ENCODE measurements at regions not wholly inside any gene's neighbourhood (a gene's known extent, or its start where the extent isn't known, plus 50 kb on each side); places are given as distances from the start of the nearest gene placed in this dataset.
"Not testable (repeated sequence)": the region's sequence is repeated elsewhere in the genome, so short reads cannot be mapped to it uniquely, and the experiment has no call there.

- H3K23me2 ChIP-seq (ENCODE audit: low read depth, low read length); H4K8ac ChIP-seq (ENCODE audit: extremely low read depth, insufficient read depth, low read length); H3K4me3 ChIP-seq (ENCODE audit: extremely low read depth in 1 of 4, insufficient read depth in 2 of 4, low read depth in 3 of 4, low read length in 4 of 4); H3K18ac ChIP-seq (ENCODE audit: extremely low read depth, low read length); H2BK12ac ChIP-seq (ENCODE audit: low read depth, low read length); H3K23ac ChIP-seq (ENCODE audit: insufficient read length); H3K79me1 ChIP-seq (ENCODE audit: low read depth, low read length); H2BK5ac ChIP-seq (ENCODE audit: low read depth, low read length); DNase-seq (ENCODE audit: low read depth in 1 of 2, low spot score in 2 of 2); H3K27ac ChIP-seq (ENCODE audit: low read depth, low read length); H2AFZ ChIP-seq (ENCODE audit: low read length); H4K91ac ChIP-seq (replicated peaks; ENCODE audit: insufficient read length, low read length); H3K56ac ChIP-seq (replicated peaks; ENCODE audit: insufficient read length, low read depth, low read length); H3K4me1 ChIP-seq (replicated peaks in 1 of 4; ENCODE audit: control insufficient read depth in 3 of 4, insufficient read depth in 4 of 4, low read length in 3 of 4); FAIRE-seq; H2AK5ac ChIP-seq (ENCODE audit: low read depth, low read length); H3K79me2 ChIP-seq (ENCODE audit: control insufficient read depth in 1 of 2, insufficient read depth in 2 of 2, low read length in 2 of 2); H3K4me2 ChIP-seq (ENCODE audit: insufficient read depth in 1 of 2, low read depth in 2 of 2, low read length in 2 of 2); H3K36me3 ChIP-seq (ENCODE audit: control insufficient read depth in 2 of 4, insufficient read depth in 4 of 4, low read length in 3 of 4); H2BK20ac ChIP-seq (ENCODE audit: low read length); H3K27me3 ChIP-seq (replicated peaks in 1 of 4; ENCODE audit: control insufficient read depth in 3 of 4, extremely low read depth in 1 of 4, insufficient read depth in 3 of 4, low read length in 3 of 4); H3K4ac ChIP-seq (replicated peaks; ENCODE audit: insufficient read length, low read depth, low read length); H3K9ac ChIP-seq (replicated peaks in 1 of 4; ENCODE audit: extremely low read depth in 1 of 4, low read depth in 3 of 4, low read length in 3 of 4); H4K20me1 ChIP-seq (replicated peaks in 1 of 2; ENCODE audit: control insufficient read depth in 1 of 2, insufficient read depth in 2 of 2, low read length in 2 of 2); H4K5ac ChIP-seq (ENCODE audit: insufficient read length, low read depth, low read length); H3K9me3 ChIP-seq (ENCODE audit: insufficient read depth in 2 of 2, low read depth in 1 of 2, low read length in 1 of 2); H2BK15ac ChIP-seq (ENCODE audit: low read length); H3K14ac ChIP-seq (ENCODE audit: insufficient read length); H2BK120ac ChIP-seq (replicated peaks; ENCODE audit: low read depth, low read length): not testable (repeated sequence)
- CTCF ChIA-PET (ENCODE audit: partially characterized antibody) = interaction anchor here (0.7 to 1.0 kb wide), 2 partner anchors 196 to 1053 kb away, joined by 3 read pairs; no protein-coding TSS in a partner anchor
- POLR2A ChIA-PET (ENCODE audit: partially characterized antibody) = interaction anchor here (0.7 kb wide), 1 partner anchor 148 kb away, joined by 3 read pairs; no protein-coding TSS in a partner anchor
Measured at GRCh38 chr11:34781826-34782225, 134.4 kb downstream of the APIP start.

Measured in H1 (cell line).